ENCODE measurements at regions not wholly inside any gene's neighbourhood (a gene's known extent, or its start where the extent isn't known, plus 50 kb on each side); places are given as distances from the start of the nearest gene placed in this dataset.

GRCh38 chr4:62870451-62870850, 1538.8 kb downstream of the TECRL start:
- H3K4me1 Mint-ChIP-seq = no peaks in the 10 kb centered on the region
- H3K9me3 Mint-ChIP-seq = peaks cover 11% of the 10 kb centered on the region
- DNase-seq (ENCODE audit: low spot score in 2 of 2, unreplicated experiment in 2 of 2) = no peak
- no peak overlapping the region for H3K4me3 Mint-ChIP-seq
- H3K36me3 Mint-ChIP-seq = no peaks in the 10 kb centered on the region
- H3K27me3 Mint-ChIP-seq (ENCODE audit: low read depth) = no peaks in the 10 kb centered on the region
- no peak for TF ChIP-seq CTCF (IDR thresholded peaks at IDR 0.05; ENCODE audit: unreplicated experiment)
- H3K27ac Mint-ChIP-seq = no peak overlapping the region

GRCh38 chr4:62865261-62865660, 1544.0 kb downstream of the TECRL start:
- Mint-ChIP-seq H3K36me3 (no peaks in the 10 kb centered on the region), H3K4me3 (no peak overlapping the region), H3K27ac (no peak overlapping the region), H3K9me3 (no peaks in the 10 kb centered on the region), H3K27me3 (ENCODE audit: low read depth) (no peaks in the 10 kb centered on the region), H3K4me1 (no peaks in the 10 kb centered on the region)
- no peak for TF ChIP-seq CTCF (IDR thresholded peaks at IDR 0.05; ENCODE audit: unreplicated experiment)
- DNase-seq (ENCODE audit: low spot score in 2 of 2, unreplicated experiment in 2 of 2) = no peak

- Mint-ChIP-seq H3K27ac (no peak overlapping the region), H3K27me3 (ENCODE audit: low read depth) (peaks cover 5% of the 10 kb centered on the region), H3K9me3 (peaks cover 7% of the 10 kb centered on the region), H3K4me1 (peaks cover 5% of the 10 kb centered on the region), H3K4me3 (no peak overlapping the region), H3K36me3 (no peaks in the 10 kb centered on the region)
- no peak for DNase-seq (ENCODE audit: low spot score in 2 of 2, unreplicated experiment in 2 of 2)
- no peak for TF ChIP-seq CTCF (IDR thresholded peaks at IDR 0.05; ENCODE audit: unreplicated experiment)
Observed at GRCh38 chr4:62849696-62850095, 1559.6 kb downstream of the TECRL start.

GRCh38 chr4:62835631-62836030, 1573.6 kb downstream of the TECRL start:
- TF ChIP-seq CTCF (IDR thresholded peaks at IDR 0.05; ENCODE audit: unreplicated experiment) = no peak
- Mint-ChIP-seq H3K27ac (no peak overlapping the region), H3K36me3 (no peaks in the 10 kb centered on the region), H3K4me3 (no peak overlapping the region), H3K9me3 (peaks cover 22% of the 10 kb centered on the region), H3K27me3 (ENCODE audit: low read depth) (no peaks in the 10 kb centered on the region), H3K4me1 (no peaks in the 10 kb centered on the region)
- DNase-seq (ENCODE audit: low spot score in 2 of 2, unreplicated experiment in 2 of 2) = no peak

GRCh38 chr4:62822306-62822705, 1586.9 kb downstream of the TECRL start:
- no peak for TF ChIP-seq CTCF (IDR thresholded peaks at IDR 0.05; ENCODE audit: unreplicated experiment)
- Mint-ChIP-seq H3K27ac (no peak overlapping the region), H3K36me3 (no peaks in the 10 kb centered on the region), H3K9me3 (peaks cover 12% of the 10 kb centered on the region), H3K27me3 (ENCODE audit: low read depth) (no peaks in the 10 kb centered on the region), H3K4me3 (no peak overlapping the region), H3K4me1 (no peaks in the 10 kb centered on the region)
- no peak for DNase-seq (ENCODE audit: low spot score in 2 of 2, unreplicated experiment in 2 of 2)

- peaks cover 3% of the 10 kb centered on the region for H3K9me3 Mint-ChIP-seq
- no peak for TF ChIP-seq CTCF (IDR thresholded peaks at IDR 0.05; ENCODE audit: unreplicated experiment)
- peaks cover 2% of the 10 kb centered on the region for H3K27me3 Mint-ChIP-seq (ENCODE audit: low read depth)
- H3K27ac Mint-ChIP-seq = no peak overlapping the region
- no peak overlapping the region for H3K4me3 Mint-ChIP-seq
- H3K36me3 Mint-ChIP-seq = no peaks in the 10 kb centered on the region
- no peak for DNase-seq (ENCODE audit: low spot score in 2 of 2, unreplicated experiment in 2 of 2)
- H3K4me1 Mint-ChIP-seq = no peaks in the 10 kb centered on the region
Observed at GRCh38 chr4:62816566-62816965, 1592.7 kb downstream of the TECRL start.

Data from mesothelial cell of epicardium (in vitro differentiated cells).